ENCODE measurements at regions not wholly inside any gene's neighbourhood (a gene's known extent, or its start where the extent isn't known, plus 50 kb on each side); places are given as distances from the start of the nearest gene placed in this dataset.
"Not testable (repeated sequence)": the region's sequence is repeated elsewhere in the genome, so short reads cannot be mapped to it uniquely, and the experiment has no call there.

GRCh38 chr6:54564188-54564587 is 255.9 kb downstream of the TINAG start:
- DNase-seq (ENCODE audit: low read depth): not testable (repeated sequence)

GRCh38 chr6:54574671-54575070 is 266.4 kb downstream of the TINAG start:
- DNase-seq (ENCODE audit: low read depth): no peak

- DNase-seq (ENCODE audit: low read depth): no peak
These were observed 268.3 kb upstream of the FAM83B start for GRCh38 chr6:54578261-54578660.

- DNase-seq (ENCODE audit: low read depth): no peak
These were observed 267.6 kb upstream of the FAM83B start for GRCh38 chr6:54579011-54579410.

- no peak for DNase-seq (ENCODE audit: low read depth)
These were observed 260.3 kb upstream of the FAM83B start for GRCh38 chr6:54586251-54586650.

- DNase-seq (ENCODE audit: low read depth): no peak
These were observed 259.3 kb upstream of the FAM83B start for GRCh38 chr6:54587277-54587676.

GRCh38 chr6:54588176-54588575 is 258.4 kb upstream of the FAM83B start:
- DNase-seq (ENCODE audit: low read depth): no peak

GRCh38 chr6:54595844-54596243 is 250.7 kb upstream of the FAM83B start:
- no peak for DNase-seq (ENCODE audit: low read depth)

GRCh38 chr6:54598787-54599313 is 247.7 kb upstream of the FAM83B start:
- no peak for DNase-seq (ENCODE audit: low read depth)

GRCh38 chr6:54601600-54602300 is 244.8 kb upstream of the FAM83B start:
- DNase-seq (ENCODE audit: low read depth): no peak

GRCh38 chr6:54602591-54602990 is 244.0 kb upstream of the FAM83B start:
- no peak for DNase-seq (ENCODE audit: low read depth)

- DNase-seq (ENCODE audit: low read depth): no peak
These were observed 236.6 kb upstream of the FAM83B start for GRCh38 chr6:54609981-54610380.

GRCh38 chr6:54613596-54613995 is 233.0 kb upstream of the FAM83B start:
- DNase-seq (ENCODE audit: low read depth): no peak

- DNase-seq (ENCODE audit: low read depth): no peak
These were observed 231.9 kb upstream of the FAM83B start for GRCh38 chr6:54614499-54615195.

- no peak for DNase-seq (ENCODE audit: low read depth)
These were observed 228.8 kb upstream of the FAM83B start for GRCh38 chr6:54617730-54618129.

GRCh38 chr6:54618572-54618971 is 228.0 kb upstream of the FAM83B start:
- no peak for DNase-seq (ENCODE audit: low read depth)

- DNase-seq (ENCODE audit: low read depth): no peak
These were observed 227.5 kb upstream of the FAM83B start for GRCh38 chr6:54619102-54619501.

GRCh38 chr6:54621285-54621684 is 225.3 kb upstream of the FAM83B start:
- DNase-seq (ENCODE audit: low read depth): no peak

- DNase-seq (ENCODE audit: low read depth): no peak
These were observed 222.4 kb upstream of the FAM83B start for GRCh38 chr6:54624216-54624615.

GRCh38 chr6:54624779-54625178 is 221.8 kb upstream of the FAM83B start:
- no peak for DNase-seq (ENCODE audit: low read depth)

GRCh38 chr6:54629131-54629530 is 217.4 kb upstream of the FAM83B start:
- DNase-seq (ENCODE audit: low read depth): no peak

GRCh38 chr6:54632984-54633565 is 213.5 kb upstream of the FAM83B start:
- no peak for DNase-seq (ENCODE audit: low read depth)

GRCh38 chr6:54633601-54634000 is 213.0 kb upstream of the FAM83B start:
- DNase-seq (ENCODE audit: low read depth): no peak
